Lower leg skin (tissue), 3 donors: ENCODE measurements at regions not wholly inside any gene's neighbourhood (a gene's known extent, or its start where the extent isn't known, plus 50 kb on each side); places are given as distances from the start of the nearest gene placed in this dataset.
"Not testable (repeated sequence)": the region's sequence is repeated elsewhere in the genome, so short reads cannot be mapped to it uniquely, and the experiment has no call there.

Experiments used
- DNase-seq, 2 donors: peaks; one replicate each; pipeline ENCODE4 v3.0.0-alpha.2; 2019; ENCODE audit warnings: low spot score in 2 of 2
- H3K4me3 ChIP-seq: fragments of 200-600 bp; sonication (generic); 2 replicates; pipeline ENCODE4 v1.5.1; 2017; ENCODE audit warnings: mild to moderate bottlenecking, low read depth; ENCODE audit not compliant: poor library complexity, severe bottlenecking
- WGBS, 2 donors: methylation state at CpG; one replicate each; pipeline ENCODE4 v1.1.5; 2018; 5-methylcytosine and 5-hydroxymethylcytosine counted together
- intact Hi-C: fragments of 100-400 bp; cut with DNase I; formaldehyde crosslinking; loops from one replicate; pipeline ENCODE4 v1.15.0; 2023; ENCODE audit warnings: low total_unique reads

GRCh38 chr9:63327211-63327610 is 1957.8 kb downstream of the FOXD4L5 start:
- WGBS, 2 donors = 81 to 85% methylated on average over 3 of the region's 3 CpGs
- intact Hi-C loops = not testable (repeated sequence)

GRCh38 chr9:63326665-63327064 is 1958.3 kb downstream of the FOXD4L5 start:
- H3K4me3 ChIP-seq, DNase-seq, intact Hi-C loops: not testable (repeated sequence)
- WGBS, 2 donors = 93 to 98% methylated on average over 8 of the region's 9 CpGs

More at GRCh38 chr9:63327211-63327610, 1957.8 kb downstream of the FOXD4L5 start:
- DNase-seq, H3K4me3 ChIP-seq: not testable (repeated sequence)

GRCh38 chr9:63325696-63326095 is 1959.3 kb downstream of the FOXD4L5 start:
- intact Hi-C loops, H3K4me3 ChIP-seq, DNase-seq: not testable (repeated sequence)
- WGBS, 2 donors = 52 to 55% methylated on average over 5 of the region's 5 CpGs

GRCh38 chr9:63318093-63318492 is 1966.9 kb downstream of the FOXD4L5 start:
- 89 to 91% methylated on average over 7 to 10 of the region's 11 CpGs for WGBS, 2 donors
- intact Hi-C loops, H3K4me3 ChIP-seq: not testable (repeated sequence)
- peak in 1 of 2 donors; percentile 75 for DNase-seq

GRCh38 chr9:63315387-63315786 is 1969.6 kb downstream of the FOXD4L5 start:
- intact Hi-C loops, H3K4me3 ChIP-seq: not testable (repeated sequence)
- DNase-seq = peak in 1 of 2 donors; percentile 81
- WGBS, 2 donors = 89% methylated on average over 7 to 8 of the region's 8 CpGs

- WGBS, 2 donors = 87 to 90% methylated on average over 4 to 9 of the region's 14 CpGs
- DNase-seq, H3K4me3 ChIP-seq, intact Hi-C loops: not testable (repeated sequence)
These were observed 1988.2 kb downstream of the FOXD4L5 start for GRCh38 chr9:63296848-63297247.

- H3K4me3 ChIP-seq, intact Hi-C loops, DNase-seq: not testable (repeated sequence)
- no CpG with 5 or more reads among the region's 27 CpGs for WGBS, 2 donors
These were observed 1988.6 kb downstream of the FOXD4L5 start for GRCh38 chr9:63296366-63296765.

- H3K4me3 ChIP-seq, intact Hi-C loops: not testable (repeated sequence)
- WGBS, 2 donors = 22 to 29% methylated on average over 1 of the region's 1 CpG
- peak in 1 of 2 donors; percentile 20 for DNase-seq
These were observed 1995.0 kb downstream of the FOXD4L5 start for GRCh38 chr9:63289971-63290370.
